Heart left ventricle (tissue), 16 donors: ENCODE measurements at regions not wholly inside any gene's neighbourhood (a gene's known extent, or its start where the extent isn't known, plus 50 kb on each side); places are given as distances from the start of the nearest gene placed in this dataset.
A peak's percentile ranks its signal among the peaks of the same experiment; 100 is the strongest.
"Not testable (repeated sequence)": the region's sequence is repeated elsewhere in the genome, so short reads cannot be mapped to it uniquely, and the experiment has no call there.

Source experiments
- ATAC-seq, 4 donors: fragments of 200-7000 bp; cut with Tn5 transposase; one replicate each; pipeline ENCODE4 v1.9.1; 2020 to 2022; ENCODE audit warnings: moderate library complexity in 4 of 4, mild to moderate bottlenecking in 3 of 4, moderate number of reproducible peaks in 1 of 4
- DNase-seq, 5 donors: peaks; one replicate each; pipeline ENCODE4 v3.0.0-alpha.2; 2020
- H3K27ac ChIP-seq, 12 donors: fragments of 200-600 bp; sonication (generic) in 4 of 12; one replicate each; pipeline versions ENCODE4 v1.5.0 to v1.8.0; 2016 to 2022; ENCODE audit warnings: mild to moderate bottlenecking in 2 of 12
- H3K27me3 ChIP-seq, 9 donors: fragments of 200-600 bp; sonication (generic) in 2 of 9; one replicate each; pipeline versions ENCODE4 v1.5.1 to v1.8.0; 2016 to 2022; ENCODE audit warnings: mild to moderate bottlenecking in 3 of 9
- H3K36me3 ChIP-seq, 9 donors: fragments of 200-600 bp; sonication (generic) in 2 of 9; one replicate each; pipeline versions ENCODE4 v1.5.0 to v1.8.0; 2018 to 2022; ENCODE audit warnings: mild to moderate bottlenecking in 2 of 9
- H3K4me1 ChIP-seq, 12 donors: fragments of 200-600 bp; sonication (generic) in 4 of 12; one replicate each; pipeline versions ENCODE4 v1.5.0 to v1.8.0; 2016 to 2022; ENCODE audit warnings: mild to moderate bottlenecking in 3 of 12
- H3K4me3 ChIP-seq, 12 donors: fragments of 200-600 bp; sonication (generic) in 4 of 12; one replicate each; pipeline versions ENCODE4 v1.5.0 to v1.8.0; 2017 to 2022; ENCODE audit warnings: mild to moderate bottlenecking in 9 of 12, moderate library complexity in 4 of 12
- H3K9me3 ChIP-seq, 12 donors: fragments of 200-600 bp; sonication (generic) in 4 of 12; one replicate each; pipeline versions ENCODE4 v1.5.0 to v1.8.0; 2016 to 2022; ENCODE audit warnings: mild to moderate bottlenecking in 1 of 12
- CTCF ChIP-seq, 12 donors: fragments of 200-600 bp; sonication (generic) in 4 of 12; IDR thresholded peaks; one replicate each; pipeline versions ENCODE4 v1.5.0 to v1.8.0; 2018 to 2022; ENCODE audit warnings: antibody characterized with exemption in 12 of 12, mild to moderate bottlenecking in 5 of 12
- POLR2A ChIP-seq, 2 donors: fragments of 450-650 bp; IDR thresholded peaks; one replicate each; pipeline ENCODE4 v1.6.1; 2017; ENCODE audit warnings: antibody characterized with exemption in 2 of 2, mild to moderate bottlenecking in 2 of 2, moderate library complexity in 2 of 2
- WGBS, 4 donors: extraction: QIAGEN DNeasy Blood & Tissue Kit in 2 of 4; methylation state at CpG; one replicate each; pipeline versions ENCODE4 v1.1.5 to v1.1.7; 2013 to 2018; 5-methylcytosine and 5-hydroxymethylcytosine counted together
- intact Hi-C, 10 donors: fragments of 100-400 bp; cut with DNase I; formaldehyde crosslinking; loops; one replicate each; pipeline versions ENCODE4 v1.11.1 to v1.14.2; 2022
- donor health status: ischemic (EF 13 %, LVEDD 7.1; RV severe dilation, severe dysfunction).
- donor health status: healthy with polysubstance abuse.
- donor health status: DM: no; HTN: yes; CAD: no.
- donor health status: DM: no; HTN: no; CAD: no.
- donor health status: ischemic (EF 25% LVEDD 6.9; RV normal size, moderate dysfunction).
- donor health status: ischemic (EF 25% LVEDD 5.7; RV mildly dilated, moderate dysfunction).
- donor health status: healthy.
- donor health status: DM: yes; HTN: yes; CAD: no.
- donor health status: ischemic (EF 35%, LVEDD 5.7; RV mildly dilated, moderate dysfunction).
- donor health status: nonischemic (EF 11% LVEDD 7.7; RV severe dilation, severe dysfunction).
- donor health status: DM: yes; HTN: yes; CAD: no.
- donor health status: PGD.
- donor health status: ischemic (EF 29% LVEDD 5.4; RV normal size, mild dysfunction).
- donor health status: nonischemic (EF 23%, LVEDD 6.1; RV moderate dilation, normal function).

DNA sequence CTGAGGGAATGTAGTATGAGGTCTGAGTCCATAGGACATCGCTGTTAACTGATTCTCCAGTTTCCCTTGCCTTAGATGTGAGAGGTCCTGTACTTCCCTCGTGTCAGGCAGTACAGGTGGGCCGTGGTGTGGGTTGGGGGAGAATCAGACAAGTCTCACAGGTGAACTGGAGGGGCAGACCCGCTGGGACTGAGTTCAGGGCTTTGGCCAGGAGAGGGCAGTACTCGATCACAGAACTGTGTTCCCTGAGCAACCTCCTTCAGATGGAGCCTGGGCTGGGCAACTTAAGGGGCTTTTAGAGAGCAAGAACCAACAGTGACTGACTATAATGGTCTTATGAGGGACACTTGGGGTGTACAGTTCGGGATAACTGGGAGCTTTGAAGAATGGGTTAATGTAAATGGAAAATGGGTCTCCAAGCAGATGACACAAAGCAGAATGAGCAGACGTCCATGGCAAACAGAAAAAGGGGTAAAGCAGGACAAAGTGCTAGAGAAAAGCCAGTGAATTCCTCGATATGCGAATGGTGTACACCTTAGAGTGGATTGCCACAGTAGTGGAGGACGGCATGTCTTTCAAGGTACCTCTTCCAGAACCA lies 83.6 kb downstream of the CCNG2 start:
- no peaks in the 10 kb centered on the region for H3K36me3 ChIP-seq
- DNase-seq: peak; percentile 26 to 66 (median 47)
- H3K27me3 ChIP-seq: peaks cover 0 to 5% (median 0%) of the 10 kb centered on the region in 9 donors
- H3K4me3 ChIP-seq: no peak overlapping the region
- no peaks in the 10 kb centered on the region for H3K9me3 ChIP-seq
- intact Hi-C loops: loop anchor here (1.0 to 10.0 kb wide), 9 partner anchors 67 to 377 kb away; partner anchors contain the start of gene CXCL13 (in 1 of the 10)
- peak in 3 of 4 donors; percentile 73 to 79 (median 75) for ATAC-seq
- no peaks in the 10 kb centered on the region for H3K4me1 ChIP-seq
- TF ChIP-seq CTCF (IDR thresholded peaks at IDR 0.05) (peak; percentile 39 to 75 (median 64)), POLR2A (IDR thresholded peaks at IDR 0.05) (no peak)
- WGBS, 4 donors: 30 to 39% (median 33%) methylated on average over 10 of the region's 10 CpGs
- no peak overlapping the region for H3K27ac ChIP-seq

GRCh38 chr4:77248805-77249204 lies 91.8 kb downstream of the CCNG2 start:
- DNase-seq (no peak), ATAC-seq (no peak)
- Histone ChIP-seq H3K36me3 (no peaks in the 10 kb centered on the region), H3K27ac (no peak overlapping the region), H3K9me3 (no peaks in the 10 kb centered on the region), H3K27me3 (no peaks in the 10 kb centered on the region), H3K4me1 (no peaks in the 10 kb centered on the region), H3K4me3 (no peak overlapping the region)
- TF ChIP-seq CTCF (IDR thresholded peaks at IDR 0.05) (no peak), POLR2A (IDR thresholded peaks at IDR 0.05) (no peak)
- intact Hi-C loops: loop anchor here in 5 of 10 donors (10.0 kb wide), 2 partner anchors 186 to 356 kb away; partner anchors contain the start of gene CXCL13 (in 1 of the 5)
- WGBS, 4 donors: 67 to 88% (median 80%) methylated on average over 4 of the region's 4 CpGs

DNA sequence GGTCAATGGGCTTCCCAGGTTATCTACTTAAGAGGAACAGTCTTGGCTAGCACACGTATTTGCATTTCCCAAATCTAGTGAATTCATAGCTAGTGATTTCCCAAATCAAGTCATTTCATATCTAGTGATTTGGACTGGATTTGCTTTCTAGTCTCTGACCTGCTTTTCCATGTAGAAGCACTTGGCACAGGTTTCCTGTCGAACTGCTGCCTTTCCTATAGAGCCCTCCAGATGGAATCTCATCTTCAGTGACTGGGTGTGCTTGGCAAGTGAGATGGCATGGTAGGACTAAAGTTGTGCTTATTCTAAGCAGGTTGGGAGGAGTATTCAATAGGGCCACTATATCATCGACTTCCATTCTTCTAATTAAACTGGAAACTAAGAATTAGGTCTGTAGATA lies 94.7 kb downstream of the CCNG2 start:
- no peak for DNase-seq
- H3K27me3 ChIP-seq: no peaks in the 10 kb centered on the region
- no peak for ATAC-seq
- no peak overlapping the region for H3K4me3 ChIP-seq
- no peak overlapping the region for H3K27ac ChIP-seq
- no peaks in the 10 kb centered on the region for H3K9me3 ChIP-seq
- WGBS, 4 donors: 50 to 62% (median 58%) methylated on average over 3 of the region's 3 CpGs
- intact Hi-C loops: loop anchor here in 1 of 10 donors (10.0 kb wide), 1 partner anchor 863 kb away; no protein-coding TSS in a partner anchor
- TF ChIP-seq CTCF (IDR thresholded peaks at IDR 0.05) (no peak), POLR2A (IDR thresholded peaks at IDR 0.05) (no peak)
- H3K36me3 ChIP-seq: no peaks in the 10 kb centered on the region
- H3K4me1 ChIP-seq: no peaks in the 10 kb centered on the region

DNA sequence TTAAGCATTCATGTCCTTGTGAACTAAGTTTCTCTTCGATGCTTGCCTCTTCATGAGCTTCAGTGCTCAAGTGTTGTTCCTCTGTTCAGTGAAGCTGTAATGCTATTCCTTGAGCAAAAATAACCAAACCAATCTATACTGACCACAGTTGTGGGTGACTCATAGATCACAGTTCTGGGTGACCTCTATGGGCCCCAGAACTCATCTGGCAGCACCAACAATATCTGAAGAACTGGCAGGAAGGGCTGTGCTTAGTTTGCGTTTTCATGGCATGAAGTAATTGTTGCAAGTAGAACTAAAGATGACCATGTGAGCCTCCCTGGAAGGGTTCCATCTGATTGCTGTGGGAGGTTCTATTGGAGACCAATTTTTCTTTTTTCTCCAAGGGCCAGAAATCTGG lies 106.2 kb downstream of the CCNG2 start:
- Histone ChIP-seq H3K27me3 (no peaks in the 10 kb centered on the region), H3K36me3 (no peaks in the 10 kb centered on the region), H3K4me3 (no peak overlapping the region), H3K27ac (no peak overlapping the region), H3K9me3 (peaks cover 0 to 33% (median 0%) of the 10 kb centered on the region in 12 donors), H3K4me1 (no peaks in the 10 kb centered on the region)
- no peak for TF ChIP-seq POLR2A (IDR thresholded peaks at IDR 0.05)
- TF ChIP-seq CTCF (IDR thresholded peaks at IDR 0.05): no peak
- 66 to 85% (median 79%) methylated on average over 2 of the region's 2 CpGs for WGBS, 4 donors
- DNase-seq: no peak
- ATAC-seq: no peak
- intact Hi-C loops: no loop called here

GRCh38 chr4:77263976-77264375 lies 107.0 kb downstream of the CCNG2 start:
- DNase-seq, H3K27ac ChIP-seq, ATAC-seq, H3K4me3 ChIP-seq, H3K4me1 ChIP-seq, intact Hi-C loops, H3K27me3 ChIP-seq, H3K36me3 ChIP-seq: not testable (repeated sequence)
- H3K9me3 ChIP-seq: peaks cover 0 to 30% (median 0%) of the 10 kb centered on the region in 12 donors
- WGBS, 4 donors: 11 to 57% (median 41%) methylated on average over 4 of the region's 4 CpGs
